K562 (cell line): ENCODE measurements at regions not wholly inside any gene's neighbourhood (a gene's known extent, or its start where the extent isn't known, plus 50 kb on each side); places are given as distances from the start of the nearest gene placed in this dataset.

ENCODE experiments used
- ATAC-seq: fragments of 200-7000 bp; cut with Tn5 transposase; 3 replicates; pipeline ENCODE4 v1.9.1; 2020; ENCODE audit warnings: moderate library complexity
- BruUV-seq: library from RNA; stranded (reverse); fragments of 400-500 nt; replicated peaks from 2 replicates; lab custom pipeline; 2021; lab: Mats Ljungman, UMichigan
- CTCF ChIA-PET: fragments of 300-600 bp; formaldehyde crosslinking; extraction: SDS; loops from one replicate; lab custom pipeline; 2021; ENCODE audit warnings: low intra/inter-chr PET ratio; lab: Yijun Ruan, JAX
- POLR2A ChIA-PET: fragments of 300-600, 350-650 bp; sonication (Branson Sonifier 250); formaldehyde crosslinking; extraction: SDS; loops from one replicate; lab custom pipeline; 2021; ENCODE audit warnings: antibody characterized with exemption, inconsistent platforms; lab: Yijun Ruan, JAX
- DNase-seq, 4 experiments: peaks; one replicate each; pipeline versions ENCODE4 v3.0.0 to v3.0.0-alpha.2; 2011 to 2018; ENCODE audit warnings: low spot score in 3 of 4, mixed read lengths in 3 of 4; ENCODE audit errors: extremely low read depth in 1 of 4
- FAIRE-seq: peaks from 2 replicates; lab custom pipeline; 2011; peaks lifted over from hg19 to GRCh38; lab: Jason Lieb, UNC
- H2AFZ ChIP-seq: 2 replicates; pipeline ENCODE4 v1.6.0; 2011; ENCODE audit warnings: low read depth, low read length, control low read depth, inconsistent platforms
- H3K27ac ChIP-seq: fragments of 200-600 bp; 3 replicates; pipeline ENCODE4 v1.8.0; 2011; ENCODE audit warnings: low read depth, mild to moderate bottlenecking, control low read depth, inconsistent platforms, low read length, moderate library complexity, mixed read lengths; ENCODE audit errors: extremely low read depth
- H3K27me3 ChIP-seq, 2 experiments: fragments of 300-600 bp in 1 of 2; 2 replicates in 1 of 2; 3 replicates in 1 of 2; pipeline versions ENCODE4 v1.6.0 to v1.8.0; 2011; ENCODE audit warnings: inconsistent platforms in 2 of 2, low read length in 2 of 2, mild to moderate bottlenecking in 1 of 2, mixed read lengths in 1 of 2, moderate library complexity in 1 of 2; ENCODE audit not compliant: control insufficient read depth in 2 of 2, insufficient read depth in 2 of 2
- H3K36me3 ChIP-seq: fragments of 300-600 bp; 3 replicates; pipeline ENCODE4 v1.8.0; 2011; ENCODE audit warnings: mild to moderate bottlenecking, low read length, inconsistent platforms; ENCODE audit not compliant: control insufficient read depth, insufficient read depth
- H3K4me1 ChIP-seq, 2 experiments: fragments of 200-600 bp in 1 of 2; replicated peaks in 1 of 2; 2 replicates in 1 of 2; 3 replicates in 1 of 2; pipeline versions ENCODE4 v1.5.1 to v1.8.0; 2011; ENCODE audit warnings: inconsistent platforms in 2 of 2, low read length in 2 of 2, mild to moderate bottlenecking in 1 of 2, mixed read lengths in 1 of 2, moderate library complexity in 1 of 2; ENCODE audit not compliant: control insufficient read depth in 2 of 2, insufficient read depth in 2 of 2
- H3K4me2 ChIP-seq: 2 replicates; pipeline ENCODE4 v1.6.1; 2011; ENCODE audit warnings: low read length, control low read depth, inconsistent platforms, mixed read lengths; ENCODE audit not compliant: insufficient read depth
- H3K4me3 ChIP-seq: fragments of 200-600 bp; sonication (generic), shearing (Covaris generic); 2 replicates; pipeline ENCODE4 v1.5.1; 2016; ENCODE audit warnings: control low read depth, inconsistent platforms
- H3K79me2 ChIP-seq: fragments of 200-600 bp; 3 replicates; pipeline ENCODE4 v1.8.0; 2011; ENCODE audit warnings: low read length, inconsistent platforms; ENCODE audit not compliant: control insufficient read depth, insufficient read depth
- H3K9ac ChIP-seq, 2 experiments: 2 replicates each; pipeline versions ENCODE4 v1.6.0 to v1.6.1; 2011; ENCODE audit warnings: low read depth in 2 of 2, low read length in 2 of 2, control low read depth in 1 of 2, inconsistent platforms in 1 of 2, mild to moderate bottlenecking in 1 of 2, mixed read lengths in 1 of 2; ENCODE audit not compliant: insufficient read depth in 1 of 2
- H3K9me1 ChIP-seq: one replicate; pipeline ENCODE4 v1.6.0; 2011; ENCODE audit warnings: inconsistent platforms, mild to moderate bottlenecking, low read length, moderate library complexity; ENCODE audit not compliant: control insufficient read depth, insufficient read depth
- H3K9me3 ChIP-seq: replicated peaks from 2 replicates; pipeline ENCODE4 v1.5.1; 2011; ENCODE audit warnings: low read depth, low read length, inconsistent platforms; ENCODE audit not compliant: control insufficient read depth, insufficient read depth
- H4K20me1 ChIP-seq: replicated peaks from 2 replicates; pipeline ENCODE4 v1.6.1; 2011; ENCODE audit warnings: low read length, inconsistent platforms, mixed read lengths; ENCODE audit not compliant: control insufficient read depth, insufficient read depth
- CGGBP1 ChIP-seq: fragments of 250-450 bp; sonication (Bioruptor Pico); IDR thresholded peaks from 2 replicates; pipeline ENCODE4 v1.9.0; 2021; ENCODE audit warnings: mild to moderate bottlenecking
- CREB3L1 ChIP-seq: fragments of 450-650 bp; IDR thresholded peaks from 2 replicates; pipeline ENCODE4 v1.6.1; 2014; ENCODE audit warnings: low read depth, mild to moderate bottlenecking, moderate library complexity, borderline replicate concordance
- FIP1L1 ChIP-seq: fragments of 200-400 bp; formaldehyde crosslinking; IDR thresholded peaks from 2 replicates; pipeline ENCODE4 v1.6.1; 2018; ENCODE audit warnings: mild to moderate bottlenecking, low read depth, low read length; ENCODE audit not compliant: poor library complexity, severe bottlenecking
- HMBOX1 ChIP-seq: sonication (generic); IDR thresholded peaks from 2 replicates; pipeline ENCODE4 v1.6.1; 2016
- HMG20A ChIP-seq: fragments of 450-650 bp; formaldehyde crosslinking; conservative IDR thresholded peaks from 2 replicates; pipeline ENCODE4 v1.4.0; 2020; ENCODE audit warnings: mild to moderate bottlenecking, mixed read lengths
- JUNB ChIP-seq: fragments of 450-650 bp; formaldehyde crosslinking; conservative IDR thresholded peaks from 2 replicates; pipeline ENCODE4 v1.4.0; 2020; ENCODE audit warnings: mild to moderate bottlenecking
- MTA3 ChIP-seq: fragments of 450-650 bp; formaldehyde crosslinking; IDR thresholded peaks from 2 replicates; pipeline ENCODE4 v1.6.1; 2017; ENCODE audit warnings: mild to moderate bottlenecking, borderline replicate concordance
- PHB ChIP-seq: fragments of 250-450 bp; sonication (Bioruptor Pico); IDR thresholded peaks from 2 replicates; pipeline ENCODE4 v1.5.0; 2021
- STAT5B ChIP-seq: fragments of 250-450 bp; sonication (Bioruptor Pico); IDR thresholded peaks from 2 replicates; pipeline ENCODE4 v1.8.0; 2021; ENCODE audit warnings: mild to moderate bottlenecking, inconsistent platforms
- TRIM24 ChIP-seq, 2 experiments: fragments of 450-650 bp; IDR thresholded peaks; 2 replicates each; pipeline ENCODE4 v1.6.1; 2016
- ZC3H8 ChIP-seq: fragments of 450-650 bp; IDR thresholded peaks from 2 replicates; pipeline ENCODE4 v1.6.1; 2017
- ZNF146 ChIP-seq: IDR thresholded peaks from one replicate; pipeline ENCODE4 v1.6.1; 2018; ENCODE audit warnings: missing compliant biosample characterization; ENCODE audit not compliant: unreplicated experiment
- ZNF23 ChIP-seq: fragments of 250-450 bp; sonication (Bioruptor Pico); IDR thresholded peaks from 2 replicates; pipeline ENCODE4 v1.4.0; 2020; ENCODE audit warnings: mild to moderate bottlenecking
- ZNF551 ChIP-seq: fragments of 250-450 bp; sonication (Bioruptor Pico); IDR thresholded peaks from 2 replicates; pipeline ENCODE4 v1.5.0; 2021; ENCODE audit warnings: mild to moderate bottlenecking, moderate library complexity
- WGBS: fragments of 100-300 bp; shearing (Covaris generic); methylation state at CpG from one replicate; pipeline ENCODE4 v1.1.6; 2016; ENCODE audit warnings: low coverage, mixed read lengths; ENCODE audit not compliant: insufficient coverage; ENCODE audit errors: missing lambda C conversion rate; 5-methylcytosine and 5-hydroxymethylcytosine counted together
- in situ Hi-C: fragments of 300-500 bp; cut with MboI; formaldehyde crosslinking; loops from 4 replicates; pipeline ENCODE4 v1.15.0; 2018; ENCODE audit warnings: inconsistent platforms, mixed read lengths
- intact Hi-C: fragments of 100-400 bp; cut with micrococcal nuclease; formaldehyde crosslinking; loops from 2 replicates; pipeline ENCODE4 v1.14.2; 2022

GRCh38 chr4:137722910-137723309 lies 190.6 kb upstream of the PCDH18 start:
- in situ Hi-C loops (no loop called here), intact Hi-C loops (no loop called here)
- Histone ChIP-seq H3K4me3 (no peak overlapping the region), H3K9ac (no peak overlapping the region), H3K9me3 (no peaks in the 10 kb centered on the region), H2AFZ (no peak overlapping the region), H4K20me1 (no peaks in the 10 kb centered on the region), H3K4me1 (no peaks in the 10 kb centered on the region), H3K27me3 (no peaks in the 10 kb centered on the region), H3K9me1 (no peaks in the 10 kb centered on the region), H3K27ac (no peak overlapping the region), H3K36me3 (no peaks in the 10 kb centered on the region), H3K79me2 (no peaks in the 10 kb centered on the region), H3K4me2 (no peak overlapping the region)
- no peak for TF ChIP-seq ZNF146 (CRISPR knock-in tag)
- no peak for TF ChIP-seq HMG20A (CRISPR knock-in tag)
- TF ChIP-seq ZNF23 (CRISPR knock-in tag): no peak
- TF ChIP-seq JUNB (CRISPR knock-in tag): no peak
- TF ChIP-seq ZC3H8: no peak
- TF ChIP-seq PHB (CRISPR knock-in tag): no peak
- TF ChIP-seq CREB3L1: no peak
- no peak for TF ChIP-seq FIP1L1
- no peak for TF ChIP-seq TRIM24 (IDR thresholded peaks at IDR 0.05)
- TF ChIP-seq MTA3: no peak
- no peak for TF ChIP-seq ZNF551 (CRISPR knock-in tag)
- no peak for TF ChIP-seq CGGBP1 (CRISPR knock-in tag)
- no peak for TF ChIP-seq HMBOX1
- no peak for TF ChIP-seq STAT5B (CRISPR knock-in tag)
- POLR2A ChIA-PET: no interaction called here
- FAIRE-seq: no peak
- ATAC-seq: no peak
- DNase-seq: no peak
- BruUV-seq: no TSS peak
- WGBS: 0% methylated on average over 1 of the region's 1 CpG
- CTCF ChIA-PET: no interaction called here
